ENCODE measurements at regions not wholly inside any gene's neighbourhood (a gene's known extent, or its start where the extent isn't known, plus 50 kb on each side); places are given as distances from the start of the nearest gene placed in this dataset.

- H3K9me3 Mint-ChIP-seq, result peaks cover 29% of the 10 kb centered on the region
- H3K4me1 Mint-ChIP-seq, result peaks cover 21% of the 10 kb centered on the region
- no peak for DNase-seq (ENCODE audit: low spot score)
- no peak for ATAC-seq
- H3K4me3 Mint-ChIP-seq, result no peak overlapping the region
- POLR2A ChIA-PET, result no interaction called here
- CTCF ChIA-PET, result no interaction called here
- no peak overlapping the region for H3K27ac Mint-ChIP-seq
- H3K36me3 Mint-ChIP-seq, result peaks cover 23% of the 10 kb centered on the region
- no peaks in the 10 kb centered on the region; the same call in 1 of the 2 replicates for H3K27me3 Mint-ChIP-seq (ENCODE audit: low read depth)
- TF ChIP-seq ZNF281 (CRISPR knock-in tag; IDR thresholded peaks at IDR 0.05), result no peak
- TF ChIP-seq KAT7 (CRISPR knock-in tag; IDR thresholded peaks at IDR 0.05; ENCODE audit: borderline replicate concordance), result no peak
These were observed 230.1 kb upstream of the GALNTL6 start for GRCh38 chr4:171582961-171583581.

- peaks cover 5% of the 10 kb centered on the region; the same call in 1 of the 2 replicates for H3K4me1 Mint-ChIP-seq
These were observed 240.0 kb upstream of the GALNTL6 start for GRCh38 chr4:171573181-171573580.

More at GRCh38 chr4:171573181-171573580, 240.0 kb upstream of the GALNTL6 start:
- TF ChIP-seq SP1 (CRISPR knock-in tag; conservative IDR thresholded peaks at IDR 0.05), result no peak
- TF ChIP-seq ZNF416 (CRISPR knock-in tag; IDR thresholded peaks at IDR 0.05), result no peak
- TF ChIP-seq PRRX2 (CRISPR knock-in tag; IDR thresholded peaks at IDR 0.05), result no peak
- no peak for TF ChIP-seq PREB (CRISPR knock-in tag; IDR thresholded peaks at IDR 0.05; ENCODE audit: borderline replicate concordance)
- no peak for TF ChIP-seq ZNF219 (CRISPR knock-in tag; IDR thresholded peaks at IDR 0.05; ENCODE audit: borderline replicate concordance)
- TF ChIP-seq HMGA2 (CRISPR knock-in tag; IDR thresholded peaks at IDR 0.05), result no peak
- no peak for TF ChIP-seq ZNF532 (CRISPR knock-in tag; IDR thresholded peaks at IDR 0.05; ENCODE audit: borderline replicate concordance)
- TF ChIP-seq AR (CRISPR knock-in tag; IDR thresholded peaks at IDR 0.05), result no peak
- no peak for TF ChIP-seq NFATC4 (CRISPR knock-in tag; IDR thresholded peaks at IDR 0.05)
- Mint-ChIP-seq H3K36me3 (0 out of 2 replicates have a peak, but pooled peaks cover 2% of the 10 kb centered on the region), H3K9me3 (peaks cover 25% of the 10 kb centered on the region), H3K27me3 (ENCODE audit: low read depth) (no peaks in the 10 kb centered on the region), H3K27ac (no peak overlapping the region), H3K4me3 (no peak overlapping the region)
- DNase-seq (ENCODE audit: low spot score), result no peak
- no peak for ATAC-seq
- ChIA-PET POLR2A (no interaction called here), CTCF (no interaction called here)
